Lower leg skin (tissue), 3 donors: ENCODE measurements at regions not wholly inside any gene's neighbourhood (a gene's known extent, or its start where the extent isn't known, plus 50 kb on each side); places are given as distances from the start of the nearest gene placed in this dataset.

Experiments used
- CTCF ChIP-seq, 3 donors: fragments of 450-650 bp; IDR thresholded peaks; one replicate each; pipeline ENCODE4 v1.5.1; 2016; ENCODE audit warnings: antibody characterized with exemption in 3 of 3, mild to moderate bottlenecking in 3 of 3, moderate library complexity in 2 of 3
- POLR2A ChIP-seq, 2 donors: fragments of 450-650 bp; IDR thresholded peaks; one replicate each; pipeline ENCODE4 v1.6.1; 2016 to 2017; ENCODE audit warnings: antibody characterized with exemption in 2 of 2, mild to moderate bottlenecking in 1 of 2, moderate library complexity in 1 of 2

GRCh38 chr15:100765467-100766241 is 114.0 kb upstream of the ALDH1A3 start:
- no peak for TF ChIP-seq POLR2A (IDR thresholded peaks at IDR 0.05)
- no peak for TF ChIP-seq CTCF (IDR thresholded peaks at IDR 0.05)
